NCI-H524 treated with DMSO at 0.1 percent for 48 hours (cell line): ENCODE measurements at regions not wholly inside any gene's neighbourhood (a gene's known extent, or its start where the extent isn't known, plus 50 kb on each side); places are given as distances from the start of the nearest gene placed in this dataset.
"Not testable (repeated sequence)": the region's sequence is repeated elsewhere in the genome, so short reads cannot be mapped to it uniquely, and the experiment has no call there.

Experiments used
- DNase-seq: peaks from one replicate; lab custom pipeline; 2025; lab: John Stamatoyannopoulos, UW

DNA sequence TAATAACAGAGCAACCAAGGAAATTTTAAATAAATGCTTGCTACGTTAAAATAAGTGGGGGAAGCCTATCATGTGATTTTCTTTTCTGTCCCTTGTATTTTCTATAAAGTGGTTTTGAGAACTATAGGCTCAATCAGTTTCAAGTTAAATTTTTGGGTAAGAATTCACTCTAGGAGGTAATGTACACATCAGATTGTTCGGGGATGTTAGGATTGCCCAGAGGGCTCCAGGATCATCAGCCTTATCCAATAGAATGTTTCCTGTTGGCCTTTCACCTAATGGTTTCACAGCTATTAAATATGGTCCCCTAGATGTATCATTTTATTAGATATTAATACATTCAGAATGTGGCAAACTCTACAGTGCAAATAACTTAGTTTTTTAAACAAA lies 438.4 kb upstream of the NPVF start:
- no peak for DNase-seq

DNA sequence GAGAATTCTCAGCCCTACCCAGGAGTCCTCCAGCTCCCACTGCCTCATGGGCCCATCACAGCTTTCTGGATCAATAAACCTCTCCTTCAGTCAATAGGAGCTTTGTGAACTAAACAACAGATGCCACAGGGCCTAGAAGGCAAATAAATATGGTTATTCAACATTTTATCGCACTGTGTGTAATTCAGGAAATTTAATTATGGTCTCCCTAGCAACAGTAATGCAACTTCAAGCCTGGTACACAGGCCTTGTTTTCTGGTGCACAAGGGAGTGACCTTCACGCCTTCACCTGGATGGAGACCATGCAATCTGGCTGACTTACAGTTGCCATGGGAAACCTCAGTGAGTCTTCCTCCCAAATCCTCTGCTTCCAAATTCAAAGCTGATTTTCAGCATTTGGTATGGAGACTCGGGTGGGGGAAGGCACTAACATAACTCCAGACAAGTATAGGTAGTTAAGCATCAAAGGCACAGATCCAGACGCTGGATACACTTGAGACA lies 441.0 kb upstream of the NPVF start:
- DNase-seq = no peak

DNA sequence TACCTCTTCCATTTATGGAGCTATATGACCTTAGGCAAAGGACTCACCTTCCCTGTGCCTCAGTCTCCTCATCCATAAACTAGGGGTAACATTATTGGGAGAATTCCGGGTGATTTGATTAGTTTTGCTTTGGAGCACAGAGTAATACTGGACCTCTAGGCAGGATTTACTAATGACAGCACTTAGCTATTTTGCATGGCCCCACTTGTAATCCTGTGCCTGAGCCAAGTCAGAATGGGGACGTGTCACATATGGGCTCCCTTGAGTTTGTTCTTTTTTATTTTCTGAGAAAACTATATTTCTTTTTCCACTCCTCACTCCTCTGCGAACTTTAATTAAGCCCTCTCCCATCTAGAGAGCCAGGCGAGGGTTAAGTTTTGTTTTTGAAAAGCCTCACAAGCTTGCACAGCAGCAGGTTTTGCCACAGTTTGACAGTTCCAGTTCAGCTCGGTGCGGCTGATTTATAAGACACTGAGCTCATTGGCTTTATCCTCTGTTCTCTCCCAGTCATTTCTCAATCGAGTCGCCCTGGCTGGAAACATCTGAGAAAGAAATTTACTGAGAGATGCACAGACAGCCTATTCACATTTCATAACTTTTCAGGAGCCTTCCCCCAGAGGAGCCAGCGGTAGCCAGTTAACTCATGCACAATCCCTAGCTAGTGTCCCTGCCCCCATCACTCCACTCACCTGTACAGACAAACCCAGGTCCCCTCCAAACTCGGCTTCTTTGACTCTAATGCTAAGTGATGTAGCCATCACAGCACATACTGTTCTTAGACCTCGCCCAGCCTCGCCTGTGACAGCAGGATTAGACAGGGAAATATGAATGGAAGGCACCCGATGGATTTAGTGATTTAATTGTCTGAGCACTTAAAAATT lies 441.9 kb upstream of the NPVF start:
- peak; percentile 76 for DNase-seq

DNA sequence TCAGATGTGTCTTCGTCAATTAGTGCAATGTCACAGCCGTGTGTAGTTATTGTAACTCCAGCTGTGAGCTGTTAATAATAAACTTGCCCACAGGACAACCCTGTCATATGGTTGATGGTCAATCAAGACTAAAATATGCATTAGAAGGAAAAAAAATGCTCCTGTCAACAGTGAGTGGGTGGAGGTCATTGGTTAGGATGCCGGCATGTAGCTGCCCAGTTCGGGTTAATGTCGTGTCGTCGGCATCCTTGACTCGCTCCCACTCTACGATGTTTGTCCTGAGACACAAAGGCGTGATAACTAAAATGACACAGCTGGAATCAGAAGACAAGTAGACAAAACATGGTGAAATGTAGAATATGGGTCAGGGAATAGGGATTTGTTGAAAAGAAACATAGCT lies 442.8 kb upstream of the NPVF start:
- DNase-seq = no peak

DNA sequence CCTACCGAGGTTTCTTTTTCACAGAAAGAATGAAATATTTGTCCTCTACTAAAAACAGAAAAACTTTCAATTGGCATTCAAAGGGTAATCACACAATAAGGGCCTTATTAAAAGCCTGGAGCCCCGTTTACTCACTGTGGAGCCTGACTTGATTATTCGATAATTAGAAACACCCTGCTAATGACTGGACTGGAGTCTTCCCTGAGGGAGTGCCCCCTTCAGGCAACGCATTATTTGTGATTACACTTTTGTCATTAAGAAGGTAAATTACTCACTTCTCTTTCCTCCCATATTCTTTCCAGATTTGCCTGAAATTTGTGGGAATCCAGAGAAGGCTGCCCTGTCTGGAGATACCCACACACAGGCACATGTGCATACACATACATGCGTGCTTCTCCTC lies 444.2 kb upstream of the NPVF start:
- DNase-seq = no peak

DNA sequence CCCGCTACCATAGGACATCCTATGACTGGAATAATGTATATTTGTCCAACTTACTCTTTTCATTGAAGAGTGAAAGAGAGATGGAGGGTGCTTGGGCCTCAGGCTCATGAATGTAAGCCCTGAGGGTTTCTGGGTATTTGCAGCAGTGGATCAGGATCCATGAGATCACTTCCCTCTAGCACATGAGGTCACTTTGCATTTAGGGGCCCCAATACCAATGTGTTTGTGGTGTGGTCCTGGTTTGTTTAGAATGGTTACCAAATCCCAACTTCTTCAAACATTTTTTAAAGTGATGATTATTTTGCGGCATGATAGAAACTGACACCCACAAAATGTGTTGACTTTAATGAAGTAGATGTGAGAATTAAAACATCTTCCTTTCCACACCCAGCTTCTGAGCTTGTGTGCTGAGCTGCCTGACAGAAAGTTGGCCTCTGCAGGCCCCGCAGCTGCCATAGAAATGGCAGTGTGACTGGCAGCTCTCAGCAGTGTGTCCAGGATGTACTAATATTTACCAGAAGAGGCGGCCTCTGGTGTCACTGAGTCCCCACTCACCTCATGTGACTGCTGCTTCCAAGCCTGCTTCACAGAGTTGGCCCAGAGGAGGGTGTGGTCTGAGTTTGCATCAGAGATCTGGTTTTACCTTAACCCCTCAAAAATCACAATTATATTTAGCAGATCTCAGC lies 447.6 kb upstream of the NPVF start:
- no peak for DNase-seq

DNA sequence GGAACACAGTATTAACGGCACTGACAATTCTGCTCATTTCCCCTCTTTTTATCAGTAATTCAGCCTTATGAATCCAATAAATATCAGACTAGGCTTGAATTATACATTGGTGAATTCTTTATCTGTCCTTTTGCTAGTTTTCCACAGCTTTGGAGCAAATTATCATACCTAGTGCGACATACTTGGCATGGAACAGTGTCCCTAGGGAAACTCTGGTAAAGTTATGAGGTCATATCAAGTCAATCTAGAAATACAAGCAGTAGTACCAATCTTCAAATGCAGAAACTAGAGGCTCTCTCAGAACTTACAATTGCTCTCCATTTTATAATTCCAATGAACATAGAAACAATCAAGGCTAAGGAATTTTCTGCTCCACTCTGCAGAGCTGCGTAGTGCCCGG lies 449.3 kb upstream of the NPVF start:
- no peak for DNase-seq

DNA sequence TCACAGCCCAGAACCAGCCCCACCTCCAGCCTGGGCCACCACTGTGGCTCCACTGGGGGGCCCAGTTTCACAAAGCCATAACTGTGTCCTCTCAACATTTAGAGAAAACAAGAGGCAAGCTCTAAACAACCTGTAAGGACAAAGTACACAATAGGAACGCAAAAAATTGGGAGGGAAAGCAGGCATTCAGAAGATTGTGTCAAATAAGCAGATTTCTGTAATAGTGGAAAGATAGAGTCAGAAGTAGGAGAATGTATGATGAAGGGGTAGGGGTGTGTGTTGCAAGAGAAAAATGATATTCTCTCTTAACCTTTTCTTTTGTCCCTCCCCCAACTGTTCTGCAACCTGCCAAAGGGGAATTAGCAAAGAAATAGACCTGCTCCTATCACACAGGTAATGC lies 449.9 kb upstream of the NPVF start:
- DNase-seq = no peak

DNA sequence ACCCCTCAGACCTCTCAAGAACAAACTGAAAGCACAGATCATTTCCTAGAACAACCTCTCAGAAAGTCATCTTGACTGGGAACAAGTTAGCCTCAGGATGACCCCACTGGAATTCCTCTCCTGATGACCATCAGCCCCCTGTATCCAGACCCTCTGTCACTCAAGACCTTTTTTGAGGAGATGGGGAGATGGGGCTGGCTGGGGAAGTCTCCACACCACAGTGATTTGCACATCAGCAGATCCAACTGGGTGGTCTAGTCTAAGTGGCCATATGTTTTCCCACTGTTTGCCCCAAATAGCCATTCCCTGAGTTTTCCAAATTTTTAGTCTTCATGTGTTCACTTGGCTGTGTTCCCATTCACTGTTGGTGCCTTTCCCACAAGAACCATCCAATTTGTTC lies 452.4 kb upstream of the NPVF start:
- no peak for DNase-seq

DNA sequence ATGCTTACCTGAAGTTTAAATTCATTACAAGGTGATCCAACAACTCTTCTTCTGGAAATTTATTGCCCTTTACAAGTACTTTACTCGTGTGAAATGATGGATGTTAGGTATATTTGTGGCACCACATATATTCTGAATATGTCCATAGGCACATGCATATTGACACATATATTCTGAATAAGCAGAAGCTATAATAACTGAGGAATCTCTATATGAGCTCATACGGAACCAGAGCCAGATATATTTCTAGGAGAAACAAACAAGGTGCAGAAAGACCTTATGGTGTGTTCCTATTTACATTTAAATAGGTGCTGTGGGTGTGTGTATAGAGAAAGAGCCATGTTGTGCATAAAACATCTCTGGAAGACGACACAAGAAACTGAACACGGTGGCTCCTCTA lies 456.1 kb upstream of the NPVF start:
- DNase-seq = no peak

DNA sequence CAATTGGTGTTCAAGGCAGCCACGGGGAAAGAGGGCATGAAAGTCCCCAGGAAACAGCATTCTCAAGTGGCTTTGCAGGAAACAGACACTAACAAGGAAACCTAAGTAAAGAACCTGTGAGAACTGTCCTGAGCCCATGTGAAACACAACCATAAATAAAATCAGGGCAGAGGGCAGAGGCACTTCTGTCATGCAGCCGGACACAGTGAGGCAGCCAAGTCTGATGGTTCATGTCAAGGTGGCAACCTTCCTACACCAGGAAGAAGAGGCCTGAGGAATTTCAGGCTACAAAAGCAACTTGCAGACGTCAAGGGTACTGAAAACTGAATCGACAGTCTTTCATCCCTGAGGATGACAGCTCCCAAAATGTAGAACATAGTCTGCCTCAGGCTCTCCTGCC lies 458.2 kb upstream of the NPVF start:
- DNase-seq = no peak

DNA sequence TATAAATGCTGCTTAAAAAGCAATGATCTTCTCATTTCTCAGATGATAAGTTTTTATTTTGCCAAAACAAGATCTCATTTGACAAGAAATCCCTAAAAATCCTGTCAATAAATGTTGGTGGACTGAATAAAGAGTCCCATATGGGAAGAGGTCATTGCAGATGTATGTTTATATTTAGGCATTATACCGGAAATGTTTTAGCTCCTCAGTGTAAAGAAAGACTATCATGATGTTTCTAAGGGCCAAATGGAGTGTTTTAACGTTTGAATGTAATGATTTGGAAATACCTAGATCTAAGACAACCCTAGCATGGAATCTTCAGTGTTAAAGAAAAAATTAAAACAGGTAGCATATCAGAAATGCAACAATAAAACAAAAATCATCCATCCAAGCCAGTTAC lies 457.8 kb upstream of the NFE2L3 start:
- DNase-seq = no peak

DNA sequence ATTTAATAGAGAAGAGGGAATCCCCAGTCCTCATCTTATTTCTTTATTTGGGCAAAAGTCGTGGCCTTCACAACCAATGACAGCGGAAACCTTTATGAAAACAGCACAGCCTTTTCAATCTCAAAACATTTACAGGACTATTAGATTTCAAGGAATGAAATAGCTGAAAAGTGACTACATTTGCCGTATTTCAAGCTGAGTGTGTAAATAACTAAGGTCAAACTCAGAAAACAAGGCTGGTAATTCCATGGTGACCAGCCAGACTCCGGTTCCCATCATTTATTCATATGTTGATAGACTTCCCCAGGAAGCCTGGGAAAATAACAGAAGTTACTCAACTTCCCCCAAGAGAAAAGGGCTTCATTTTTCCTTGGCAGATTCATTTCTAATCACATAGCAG lies 457.3 kb upstream of the NFE2L3 start:
- no peak for DNase-seq

DNA sequence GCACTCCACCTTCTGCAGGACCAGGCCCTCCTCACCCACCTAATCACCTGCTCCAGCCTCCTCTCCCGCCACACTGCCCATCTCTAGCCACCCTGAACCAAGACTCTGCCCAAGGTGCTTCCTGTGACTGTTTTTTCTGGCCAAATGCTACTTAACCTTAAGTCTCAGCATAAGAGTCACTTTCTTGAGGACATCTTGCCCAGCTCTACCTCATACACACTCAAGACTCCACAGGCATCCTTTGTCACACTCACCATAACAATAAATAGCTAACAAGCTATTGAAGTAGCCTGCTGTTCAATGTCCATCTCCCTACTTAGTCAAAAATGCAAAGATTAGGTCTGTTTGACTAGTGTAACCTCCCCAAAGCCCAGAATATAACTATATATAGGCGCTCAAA lies 455.4 kb upstream of the NFE2L3 start:
- DNase-seq = no peak

DNA sequence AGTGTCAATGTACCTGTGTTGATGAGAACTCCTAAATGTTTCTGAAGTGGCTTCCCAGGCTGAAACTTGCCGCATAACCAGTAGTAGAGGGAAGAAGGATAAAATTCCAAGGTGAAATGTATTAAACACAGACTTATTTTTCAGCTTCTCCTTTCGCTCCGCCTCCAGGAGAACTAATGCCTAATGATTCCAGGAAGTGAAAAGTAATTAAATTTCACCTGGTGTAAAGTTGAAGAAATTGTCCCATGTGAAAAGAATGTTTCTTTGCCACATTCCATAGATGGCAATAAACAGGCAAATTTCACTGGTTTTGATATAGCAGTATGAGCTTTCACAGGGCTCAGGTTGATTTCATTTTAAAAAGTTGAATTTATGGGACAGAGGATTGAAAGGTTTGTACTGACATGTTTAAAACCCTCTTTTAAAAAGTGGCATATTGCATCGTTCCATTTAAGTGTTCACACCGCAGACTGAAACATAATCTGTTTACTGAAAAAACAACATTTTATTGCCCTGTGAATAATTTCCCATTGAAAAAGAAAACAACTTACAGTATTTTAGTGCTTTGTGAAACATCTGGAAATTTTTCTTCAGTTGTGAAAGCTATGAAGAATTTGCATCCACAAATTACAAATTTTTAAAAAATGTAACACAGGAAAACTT lies 453.4 kb upstream of the NFE2L3 start:
- DNase-seq = no peak

DNA sequence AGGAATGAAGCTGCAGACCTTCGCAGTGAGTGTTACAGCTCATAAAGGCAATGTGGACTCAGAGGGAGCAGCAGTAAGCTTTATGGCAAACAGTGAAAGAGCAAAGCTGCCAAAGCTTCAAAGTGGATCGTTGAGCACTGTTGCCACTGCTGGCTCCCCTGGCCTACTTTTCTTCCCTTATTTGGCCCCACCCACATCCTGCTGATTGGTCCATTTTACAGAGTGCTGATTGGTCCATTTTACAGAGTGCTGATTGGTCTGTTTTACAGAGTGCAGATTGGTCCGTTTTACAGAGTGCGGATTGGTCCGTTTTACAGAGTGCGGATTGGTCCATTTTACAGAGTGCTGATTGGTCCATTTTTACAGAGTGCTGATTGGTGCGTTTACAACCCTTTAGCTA lies 451.9 kb upstream of the NFE2L3 start:
- DNase-seq = not testable (repeated sequence)

DNA sequence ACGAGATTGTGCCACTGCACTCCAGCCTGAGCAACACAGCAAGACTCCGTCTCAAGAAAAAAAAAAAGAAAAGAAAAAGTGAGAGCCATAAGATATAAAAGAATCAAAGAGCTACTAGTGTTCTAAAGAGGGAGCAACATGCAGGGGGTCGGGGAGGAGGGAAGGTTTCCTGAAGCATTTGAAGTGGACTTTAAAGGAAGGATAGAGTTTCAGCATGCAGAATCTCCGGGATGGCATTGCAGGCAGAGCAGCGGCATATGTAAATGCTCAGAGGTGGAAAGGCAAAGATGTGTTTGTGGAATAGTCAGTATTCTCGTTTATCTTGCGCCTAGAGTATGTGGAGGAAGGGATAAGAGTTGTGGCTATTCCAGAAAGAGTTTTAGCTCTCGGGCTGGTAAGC lies 447.6 kb upstream of the NFE2L3 start:
- DNase-seq = no peak

DNA sequence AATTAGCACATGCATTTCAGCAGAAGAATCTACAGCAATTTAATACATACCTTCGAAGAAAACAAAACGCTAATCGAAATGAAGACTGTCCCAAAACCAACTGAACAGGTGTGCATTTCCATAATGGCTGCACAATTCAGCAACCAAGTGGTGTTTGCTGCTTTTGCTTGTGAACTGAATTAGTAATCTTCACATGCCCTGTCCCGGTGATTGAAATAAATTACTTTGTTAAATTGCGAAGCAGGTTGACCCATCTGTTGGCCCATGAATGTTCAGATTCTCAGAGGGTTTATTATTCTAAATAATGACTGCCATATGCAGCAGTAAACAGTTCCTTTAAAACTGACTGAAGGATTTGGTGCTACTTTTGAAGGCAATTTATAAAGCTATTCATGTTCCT lies 445.2 kb upstream of the NFE2L3 start:
- no peak for DNase-seq

DNA sequence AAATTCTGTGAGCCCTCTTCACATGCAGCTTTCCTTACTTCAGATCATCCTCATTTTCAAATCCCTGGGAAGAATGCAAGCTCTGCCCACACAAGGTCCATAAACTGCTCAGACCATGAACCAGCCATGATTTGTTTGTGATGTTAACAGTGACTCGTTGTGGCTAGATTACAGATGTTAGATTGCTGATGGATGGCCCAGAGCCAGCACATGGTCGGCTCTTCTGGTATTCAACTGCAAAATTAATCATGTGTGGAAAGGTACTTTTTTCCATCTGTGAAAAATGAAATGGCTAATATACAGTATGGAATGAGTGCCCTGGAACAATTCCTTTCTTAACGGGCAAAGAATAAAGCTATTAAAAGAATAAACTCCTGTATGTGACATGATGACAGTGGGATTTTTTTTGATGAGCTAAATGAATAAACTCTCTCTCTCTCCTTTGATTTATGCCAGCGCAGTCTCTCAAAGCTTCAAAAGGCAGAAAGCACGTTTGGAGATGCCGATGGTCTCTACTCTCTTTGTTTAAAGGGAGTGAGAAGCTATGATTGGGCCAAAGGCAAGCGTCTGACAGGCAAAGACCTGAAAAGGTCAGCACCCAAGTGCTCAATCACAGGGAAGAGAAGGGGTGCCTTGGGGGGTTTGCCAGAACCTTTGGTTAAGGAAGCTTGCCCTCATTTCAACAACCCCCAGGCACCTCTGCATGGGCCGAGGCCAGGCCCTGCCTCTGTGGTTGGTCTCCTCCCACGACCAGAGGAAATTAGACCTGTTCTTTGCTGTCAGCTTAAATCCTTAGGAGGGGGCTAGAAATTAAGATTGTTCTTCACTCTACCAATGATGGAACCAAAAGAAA lies 444.0 kb upstream of the NFE2L3 start:
- DNase-seq = no peak

DNA sequence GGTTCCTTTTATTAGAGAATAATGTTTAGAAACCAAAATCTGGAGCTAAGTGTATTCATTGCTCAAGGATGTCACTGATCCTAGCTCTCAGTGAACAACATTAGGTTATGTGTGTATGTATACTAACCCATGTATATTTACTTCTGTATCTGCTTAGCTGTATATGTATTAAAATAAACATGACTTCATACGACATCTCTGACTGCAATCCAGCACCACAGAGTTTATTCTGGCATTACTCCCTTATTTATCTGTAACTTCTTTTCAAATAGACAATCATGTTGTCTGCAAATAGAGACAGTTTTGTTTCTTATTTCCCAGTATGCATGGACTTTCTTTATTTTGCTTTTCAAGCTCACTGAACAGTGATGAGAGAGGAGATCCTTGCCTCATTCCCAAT lies 441.0 kb upstream of the NFE2L3 start:
- DNase-seq = no peak

DNA sequence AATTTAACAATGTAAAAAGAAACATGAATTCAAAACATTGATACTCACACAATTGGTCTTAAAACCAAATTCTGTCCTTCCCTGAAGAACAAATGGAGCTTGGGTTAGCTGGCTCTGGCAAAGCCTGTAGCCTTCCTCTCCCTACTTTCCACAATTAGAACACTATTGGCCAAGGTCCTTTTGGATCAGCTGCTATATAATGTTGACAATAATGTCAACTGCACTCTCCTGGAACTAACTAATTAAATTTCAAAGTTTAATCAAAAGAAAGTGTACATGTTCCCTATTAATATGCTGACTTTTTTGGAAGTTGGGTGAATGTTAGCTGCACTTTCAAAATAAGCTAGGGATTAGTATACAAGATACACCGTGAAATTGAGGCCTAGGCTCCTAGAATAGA lies 440.1 kb upstream of the NFE2L3 start:
- no peak for DNase-seq

DNA sequence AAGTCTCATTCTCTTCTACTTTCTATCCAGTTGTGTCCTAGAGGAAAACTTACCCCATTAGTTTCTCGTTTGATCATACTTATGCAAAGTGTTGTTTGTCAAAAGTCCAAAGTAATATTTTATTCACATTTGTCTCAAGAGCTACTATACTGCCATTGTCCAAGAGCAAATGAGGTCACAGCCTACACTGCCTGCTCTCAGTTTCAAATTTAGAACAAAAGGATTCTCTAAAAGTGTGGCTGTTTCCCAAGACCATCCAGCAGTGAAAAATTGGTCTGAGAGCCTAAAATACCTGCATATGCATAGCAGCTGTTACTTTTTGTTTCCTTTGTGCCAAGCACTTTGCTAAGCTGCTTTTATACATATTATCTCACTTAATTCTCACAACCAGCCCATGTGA lies 439.5 kb upstream of the NFE2L3 start:
- DNase-seq = no peak
